ENCODE measurements at regions not wholly inside any gene's neighbourhood (a gene's known extent, or its start where the extent isn't known, plus 50 kb on each side); places are given as distances from the start of the nearest gene placed in this dataset.
"Not testable (repeated sequence)": the region's sequence is repeated elsewhere in the genome, so short reads cannot be mapped to it uniquely, and the experiment has no call there.

DNA sequence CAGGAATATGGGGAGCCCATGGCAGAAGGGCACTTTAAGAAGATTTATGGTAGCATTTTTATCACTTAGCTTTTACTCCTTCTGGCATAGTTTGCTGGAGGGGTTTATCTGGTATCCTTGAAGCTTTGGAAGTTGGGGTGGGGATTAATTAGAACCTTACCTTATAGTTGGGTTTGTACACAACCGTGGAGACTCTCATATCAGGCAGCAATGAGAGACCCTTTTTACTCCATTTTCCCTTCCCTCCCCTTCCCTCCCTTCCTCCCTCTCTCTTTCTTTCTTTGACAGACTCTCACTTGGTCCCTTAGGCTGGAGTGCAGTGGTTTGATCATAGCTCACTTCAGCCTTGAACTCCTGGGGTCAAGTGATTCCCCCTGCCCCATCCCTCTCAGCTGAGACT, 465.8 kb upstream of the PODXL start:
- Mint-ChIP-seq H3K4me3 (no peak overlapping the region), H3K27me3 (no peaks in the 10 kb centered on the region), H3K9me3 (no peaks in the 10 kb centered on the region), H3K4me1 (no peaks in the 10 kb centered on the region), H3K27ac (no peak overlapping the region), H3K36me3 (ENCODE audit: low read depth) (no peaks in the 10 kb centered on the region)
- ChIA-PET POLR2A (no interaction called here), CTCF (no interaction called here)
- DNase-seq: no peak

DNA sequence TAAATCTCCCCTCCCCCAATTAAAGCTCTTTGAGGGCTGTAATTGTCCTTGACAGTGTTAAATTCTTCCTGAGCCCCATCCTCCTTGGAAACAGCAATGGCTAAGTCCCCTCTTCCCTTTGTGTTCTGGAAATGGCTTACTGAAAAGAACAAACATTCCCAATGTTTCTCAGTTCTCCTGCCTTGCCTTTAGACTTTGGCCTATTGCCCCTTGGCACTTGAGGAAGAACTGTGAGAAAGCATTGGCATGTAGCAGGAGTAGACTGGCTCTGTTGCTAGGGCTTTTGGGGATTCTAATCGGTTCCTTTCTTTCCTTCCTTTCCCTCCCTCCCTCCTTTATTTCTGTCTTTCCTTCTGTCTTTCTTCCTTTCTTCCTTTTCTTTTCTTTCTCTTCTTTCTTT, 463.3 kb upstream of the PODXL start:
- no peaks in the 10 kb centered on the region for H3K9me3 Mint-ChIP-seq
- H3K4me3 Mint-ChIP-seq: no peak overlapping the region
- no peak overlapping the region for H3K27ac Mint-ChIP-seq
- H3K4me1 Mint-ChIP-seq: no peaks in the 10 kb centered on the region
- H3K36me3 Mint-ChIP-seq (ENCODE audit: low read depth): no peaks in the 10 kb centered on the region
- POLR2A ChIA-PET: no interaction called here
- CTCF ChIA-PET: no interaction called here
- DNase-seq: no peak
- no peaks in the 10 kb centered on the region for H3K27me3 Mint-ChIP-seq

GRCh38 chr7:132009778-132010177, 453.4 kb upstream of the PODXL start:
- CTCF ChIA-PET: no interaction called here
- peaks cover 8% of the 10 kb centered on the region for H3K27me3 Mint-ChIP-seq
- H3K9me3 Mint-ChIP-seq: peaks cover 4% of the 10 kb centered on the region
- H3K4me3 Mint-ChIP-seq: no peak overlapping the region
- no peaks in the 10 kb centered on the region for H3K4me1 Mint-ChIP-seq
- no peaks in the 10 kb centered on the region for H3K36me3 Mint-ChIP-seq (ENCODE audit: low read depth)
- no peak for DNase-seq
- POLR2A ChIA-PET: no interaction called here
- no peak overlapping the region for H3K27ac Mint-ChIP-seq

GRCh38 chr7:132004529-132004928, 448.1 kb upstream of the PODXL start:
- DNase-seq: no peak
- Mint-ChIP-seq H3K4me3 (no peak overlapping the region), H3K27ac (no peak overlapping the region), H3K27me3 (peaks cover 8% of the 10 kb centered on the region), H3K4me1 (no peaks in the 10 kb centered on the region), H3K36me3 (ENCODE audit: low read depth) (no peaks in the 10 kb centered on the region), H3K9me3 (peaks cover 2% of the 10 kb centered on the region)
- ChIA-PET CTCF (interaction anchor here (0.5 kb wide), 1 partner anchor 72 kb away, joined by 3 read pairs; no protein-coding TSS in a partner anchor), POLR2A (no interaction called here)

DNA sequence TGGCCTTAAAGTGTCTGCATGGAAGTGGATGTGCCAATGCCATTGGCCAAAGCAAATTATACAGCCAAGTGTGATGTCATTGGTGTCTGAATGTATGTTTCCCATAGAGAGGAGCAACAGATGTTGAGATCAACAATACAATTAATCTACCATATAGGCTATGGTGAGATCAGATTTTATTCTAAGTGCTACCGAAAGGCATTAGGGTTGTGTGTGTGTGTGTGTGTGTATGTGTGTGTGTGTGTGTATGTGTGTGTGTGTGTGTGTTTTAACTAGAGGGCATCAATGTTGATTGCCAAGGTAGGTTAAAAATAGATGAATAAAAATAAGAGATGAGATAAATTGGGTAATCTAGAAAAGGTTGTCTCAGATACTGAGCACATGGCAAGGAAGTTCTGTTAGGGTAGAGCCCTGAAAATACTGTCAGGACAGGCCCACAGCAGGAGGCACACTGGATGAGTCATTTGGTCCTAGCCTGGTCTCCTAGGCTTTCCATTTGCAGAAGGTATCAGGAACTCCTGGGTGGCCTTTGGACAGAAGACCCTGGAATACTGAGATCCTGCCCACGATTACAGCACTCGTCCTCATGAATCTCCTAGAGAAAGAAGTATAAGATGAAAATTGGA, 446.0 kb upstream of the PODXL start:
- DNase-seq: no peak
- H3K27ac Mint-ChIP-seq: no peak overlapping the region
- CTCF ChIA-PET: no interaction called here
- H3K36me3 Mint-ChIP-seq (ENCODE audit: low read depth): no peaks in the 10 kb centered on the region
- H3K4me3 Mint-ChIP-seq: no peak overlapping the region
- H3K4me1 Mint-ChIP-seq: no peaks in the 10 kb centered on the region
- no peaks in the 10 kb centered on the region for H3K9me3 Mint-ChIP-seq
- H3K27me3 Mint-ChIP-seq: peaks cover 3% of the 10 kb centered on the region
- POLR2A ChIA-PET: no interaction called here

DNA sequence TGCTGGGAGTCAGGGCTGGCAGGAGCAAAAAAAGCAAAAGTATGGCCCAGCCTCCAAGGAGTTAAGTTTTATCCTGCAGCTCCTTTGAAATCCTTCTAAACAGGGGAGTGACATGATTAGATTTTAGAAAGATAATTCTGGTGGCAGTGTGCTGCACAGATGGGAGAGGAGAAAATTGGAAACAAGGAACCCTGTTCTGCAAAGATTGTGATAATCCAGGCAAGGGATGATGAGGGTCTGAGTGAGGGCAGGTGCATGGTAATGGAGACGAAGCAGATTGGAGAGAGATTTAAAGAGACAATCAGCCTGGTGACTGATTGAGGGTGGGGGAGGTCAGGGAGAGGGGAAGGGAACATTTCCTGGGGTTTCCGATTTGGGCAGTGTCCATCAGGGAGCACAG, 444.7 kb upstream of the PODXL start:
- POLR2A ChIA-PET: no interaction called here
- H3K36me3 Mint-ChIP-seq (ENCODE audit: low read depth): no peaks in the 10 kb centered on the region
- H3K27me3 Mint-ChIP-seq: no peaks in the 10 kb centered on the region
- H3K9me3 Mint-ChIP-seq: no peaks in the 10 kb centered on the region
- DNase-seq: no peak
- no peak overlapping the region for H3K4me3 Mint-ChIP-seq
- CTCF ChIA-PET: interaction anchor here (0.6 kb wide), 1 partner anchor 306 kb away, joined by 3 read pairs; no protein-coding TSS in a partner anchor
- H3K4me1 Mint-ChIP-seq: no peaks in the 10 kb centered on the region
- H3K27ac Mint-ChIP-seq: no peak overlapping the region

DNA sequence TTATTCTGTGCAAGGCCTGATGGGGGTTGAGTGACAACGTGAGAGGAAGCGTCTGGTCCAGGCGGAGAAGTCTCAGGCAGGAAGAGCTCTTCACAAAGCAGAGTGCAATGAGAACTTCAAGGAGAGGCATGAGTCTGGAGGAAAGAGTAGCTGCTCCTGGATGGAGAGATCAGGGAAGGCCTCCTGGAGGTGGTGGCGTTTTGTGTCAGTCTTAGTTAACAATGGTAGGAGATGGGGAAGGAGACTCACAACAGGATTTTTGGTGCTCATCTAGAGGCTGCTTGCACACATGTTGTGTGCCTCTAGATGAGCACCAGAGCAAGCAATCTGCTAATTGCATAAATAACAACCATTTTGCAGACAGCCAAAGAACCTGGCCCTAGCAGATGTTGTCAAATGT, 442.8 kb upstream of the PODXL start:
- no peak overlapping the region for H3K4me3 Mint-ChIP-seq

DNA sequence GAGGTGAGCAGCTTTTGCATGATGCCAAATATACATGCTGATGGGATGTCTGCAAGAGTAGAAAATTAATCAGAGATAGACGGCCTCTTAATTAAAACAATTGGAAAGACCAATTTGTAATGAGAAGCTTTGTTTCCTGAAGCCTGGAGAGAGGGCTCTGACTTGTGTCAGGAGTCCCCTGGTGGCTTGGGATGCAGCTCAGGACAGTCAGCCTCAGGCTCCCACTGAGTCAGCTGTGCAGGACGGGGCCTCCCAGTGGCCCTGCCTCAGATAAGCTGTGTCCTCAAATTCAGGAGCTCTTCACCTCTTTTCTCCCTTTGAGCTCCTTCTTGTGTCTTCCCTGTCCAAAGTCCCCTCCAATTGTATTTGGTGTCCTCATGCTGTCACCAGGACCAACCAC, 438.9 kb upstream of the PODXL start:
- ChIA-PET POLR2A (no interaction called here), CTCF (no interaction called here)
- Mint-ChIP-seq H3K4me3 (no peak overlapping the region), H3K9me3 (no peaks in the 10 kb centered on the region), H3K27ac (no peak overlapping the region), H3K4me1 (no peaks in the 10 kb centered on the region), H3K36me3 (ENCODE audit: low read depth) (no peaks in the 10 kb centered on the region), H3K27me3 (no peaks in the 10 kb centered on the region)
- no peak for DNase-seq

More for the DNA sequence above, 442.8 kb upstream of the PODXL start:
- DNase-seq: no peak
- Mint-ChIP-seq H3K4me1 (no peaks in the 10 kb centered on the region), H3K36me3 (ENCODE audit: low read depth) (no peaks in the 10 kb centered on the region), H3K27ac (no peak overlapping the region), H3K27me3 (no peaks in the 10 kb centered on the region), H3K9me3 (no peaks in the 10 kb centered on the region)
- CTCF ChIA-PET: no interaction called here
- POLR2A ChIA-PET: no interaction called here

GRCh38 chr7:131981069-131981468, 424.6 kb upstream of the PODXL start:
- DNase-seq; H3K4me3 Mint-ChIP-seq; CTCF ChIA-PET; H3K4me1 Mint-ChIP-seq; POLR2A ChIA-PET; H3K36me3 Mint-ChIP-seq (ENCODE audit: low read depth); H3K27ac Mint-ChIP-seq; H3K9me3 Mint-ChIP-seq; H3K27me3 Mint-ChIP-seq: not testable (repeated sequence)

- H3K4me1 Mint-ChIP-seq; DNase-seq; H3K27me3 Mint-ChIP-seq; H3K9me3 Mint-ChIP-seq; H3K36me3 Mint-ChIP-seq (ENCODE audit: low read depth); H3K4me3 Mint-ChIP-seq; H3K27ac Mint-ChIP-seq; POLR2A ChIA-PET; CTCF ChIA-PET: not testable (repeated sequence)
Observed at GRCh38 chr7:131978118-131978517, 421.7 kb upstream of the PODXL start.

DNA sequence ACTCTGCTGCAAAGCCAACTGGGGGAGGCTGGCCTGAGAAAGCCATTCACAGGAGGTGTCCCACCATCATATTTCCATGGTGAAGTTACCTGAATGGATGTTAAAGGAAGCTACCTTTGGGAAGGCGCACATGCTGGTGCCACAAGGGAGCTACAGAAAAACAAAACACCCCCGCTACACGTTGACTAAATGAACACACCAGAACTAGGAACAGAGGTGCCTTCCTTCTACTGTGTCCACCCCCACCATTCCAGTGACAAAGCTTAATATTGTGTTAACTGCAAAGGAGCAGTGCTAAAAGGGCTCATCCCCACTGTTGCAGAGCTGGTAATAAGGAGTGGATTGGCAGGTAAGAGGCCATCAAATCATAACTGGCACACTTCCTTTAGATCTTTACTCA, 420.0 kb upstream of the PODXL start:
- no peak overlapping the region for H3K27ac Mint-ChIP-seq
- CTCF ChIA-PET: no interaction called here

GRCh38 chr7:131974671-131975070, 418.2 kb upstream of the PODXL start:
- Mint-ChIP-seq H3K36me3 (ENCODE audit: low read depth) (no peaks in the 10 kb centered on the region), H3K4me3 (no peak overlapping the region), H3K27ac (no peak overlapping the region), H3K27me3 (peaks cover 5% of the 10 kb centered on the region), H3K4me1 (no peaks in the 10 kb centered on the region), H3K9me3 (no peaks in the 10 kb centered on the region)
- POLR2A ChIA-PET: no interaction called here
- CTCF ChIA-PET: no interaction called here
- no peak for DNase-seq

More for the DNA sequence above, 420.0 kb upstream of the PODXL start:
- H3K9me3 Mint-ChIP-seq: no peaks in the 10 kb centered on the region
- peaks cover 1% of the 10 kb centered on the region for H3K27me3 Mint-ChIP-seq
- no peak for DNase-seq
- no peaks in the 10 kb centered on the region for H3K4me1 Mint-ChIP-seq
- H3K36me3 Mint-ChIP-seq (ENCODE audit: low read depth): no peaks in the 10 kb centered on the region
- POLR2A ChIA-PET: no interaction called here
- H3K4me3 Mint-ChIP-seq: no peak overlapping the region

DNA sequence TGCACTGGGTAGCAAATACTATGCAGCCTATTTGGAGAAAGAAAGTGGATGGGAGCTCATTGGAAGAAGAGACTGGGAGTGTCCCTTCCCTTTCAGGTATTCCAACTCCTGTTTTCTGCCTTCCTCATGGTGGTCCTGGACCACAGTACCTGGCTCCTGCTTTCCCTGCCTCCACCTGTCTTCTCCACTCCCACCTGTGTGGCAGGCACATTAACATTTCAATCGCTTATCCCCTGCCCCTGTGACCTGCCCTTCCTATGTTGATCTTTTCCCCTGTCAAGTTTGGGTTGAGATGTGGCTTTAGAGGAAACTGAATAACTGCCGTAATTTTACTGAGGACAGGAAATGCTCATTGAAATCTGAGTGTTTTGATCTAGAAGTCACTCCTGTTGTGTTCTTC, 415.8 kb upstream of the PODXL start:
- no peak for DNase-seq
- H3K4me1 Mint-ChIP-seq: no peaks in the 10 kb centered on the region
- H3K9me3 Mint-ChIP-seq: no peaks in the 10 kb centered on the region
- no peak overlapping the region for H3K27ac Mint-ChIP-seq
- H3K4me3 Mint-ChIP-seq: no peak overlapping the region
- peaks cover 5% of the 10 kb centered on the region for H3K27me3 Mint-ChIP-seq
- ChIA-PET POLR2A (no interaction called here), CTCF (no interaction called here)
- H3K36me3 Mint-ChIP-seq (ENCODE audit: low read depth): no peaks in the 10 kb centered on the region

- Mint-ChIP-seq H3K4me3 (no peak overlapping the region), H3K4me1 (no peaks in the 10 kb centered on the region), H3K27me3 (peaks cover 5% of the 10 kb centered on the region), H3K9me3 (no peaks in the 10 kb centered on the region), H3K36me3 (ENCODE audit: low read depth) (no peaks in the 10 kb centered on the region), H3K27ac (no peak overlapping the region)
- CTCF ChIA-PET: interaction anchor here (0.7 kb wide), 1 partner anchor 793 kb away, joined by 3 read pairs; no protein-coding TSS in a partner anchor
- POLR2A ChIA-PET: no interaction called here
- DNase-seq: no peak
Observed at GRCh38 chr7:131970602-131971001, 414.2 kb upstream of the PODXL start.

All from activated CD4-positive, alpha-beta T cell treated with anti-CD3 and anti-CD28 coated beads, Interleukin-2, amount 10 ng/mL, durations not matched to agents 7 days and 5 days (primary cell).